Non-pigmented ciliary epithelial cell (primary cell): ENCODE measurements at regions not wholly inside any gene's neighbourhood (a gene's known extent, or its start where the extent isn't known, plus 50 kb on each side); places are given as distances from the start of the nearest gene placed in this dataset.
A peak's percentile ranks its signal among the peaks of the same experiment; 100 is the strongest.
"Not testable (repeated sequence)": the region's sequence is repeated elsewhere in the genome, so short reads cannot be mapped to it uniquely, and the experiment has no call there.

Experiments used
- DNase-seq: peaks from one replicate; pipeline ENCODE4 v3.0.0-alpha.2; 2010; ENCODE audit warnings: low read depth

DNA sequence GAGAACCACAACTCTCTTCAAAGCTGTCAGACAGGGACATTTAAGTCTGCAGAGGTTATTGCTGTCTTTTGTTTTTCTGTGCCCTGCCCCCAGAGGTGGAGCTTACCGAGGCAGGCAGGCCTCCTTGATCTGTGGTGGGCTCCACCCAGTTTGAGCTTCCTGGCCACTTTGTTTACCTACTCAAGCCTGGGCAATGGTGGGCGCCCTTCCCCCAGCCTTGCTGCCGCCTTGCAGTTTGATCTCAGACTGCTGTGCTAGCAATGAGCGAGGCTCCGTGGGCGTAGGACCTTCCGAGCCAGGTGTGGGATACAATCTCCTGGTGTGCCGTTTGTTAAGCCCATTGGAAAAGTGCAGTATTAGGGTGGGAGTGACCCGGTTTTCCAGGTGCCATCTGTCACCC, 822.1 kb downstream of the KCNMA1 start:
- DNase-seq, result not testable (repeated sequence)

- DNase-seq, result no peak
These were observed 826.2 kb downstream of the KCNMA1 start for GRCh38 chr10:76811430-76811829.

DNA sequence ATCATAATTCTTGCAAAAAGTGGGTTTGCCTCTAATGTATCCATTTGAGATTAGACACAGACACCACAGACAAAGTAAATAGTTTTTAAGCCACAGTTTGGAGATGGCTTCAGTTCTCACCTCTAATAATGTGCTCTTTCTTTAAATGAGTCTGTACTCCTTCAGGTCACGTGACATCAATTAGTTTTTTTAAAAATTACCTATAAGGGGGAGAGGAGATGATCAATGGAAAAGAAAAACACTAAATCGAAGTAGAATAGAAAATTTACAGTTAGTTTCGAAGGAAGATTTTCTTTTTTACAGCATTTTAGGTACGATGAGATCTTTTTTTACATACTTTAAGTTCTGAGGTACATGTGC, 849.2 kb downstream of the KCNMA1 start:
- DNase-seq, result no peak

GRCh38 chr10:76787746-76788451, 849.7 kb downstream of the KCNMA1 start:
- no peak for DNase-seq

DNA sequence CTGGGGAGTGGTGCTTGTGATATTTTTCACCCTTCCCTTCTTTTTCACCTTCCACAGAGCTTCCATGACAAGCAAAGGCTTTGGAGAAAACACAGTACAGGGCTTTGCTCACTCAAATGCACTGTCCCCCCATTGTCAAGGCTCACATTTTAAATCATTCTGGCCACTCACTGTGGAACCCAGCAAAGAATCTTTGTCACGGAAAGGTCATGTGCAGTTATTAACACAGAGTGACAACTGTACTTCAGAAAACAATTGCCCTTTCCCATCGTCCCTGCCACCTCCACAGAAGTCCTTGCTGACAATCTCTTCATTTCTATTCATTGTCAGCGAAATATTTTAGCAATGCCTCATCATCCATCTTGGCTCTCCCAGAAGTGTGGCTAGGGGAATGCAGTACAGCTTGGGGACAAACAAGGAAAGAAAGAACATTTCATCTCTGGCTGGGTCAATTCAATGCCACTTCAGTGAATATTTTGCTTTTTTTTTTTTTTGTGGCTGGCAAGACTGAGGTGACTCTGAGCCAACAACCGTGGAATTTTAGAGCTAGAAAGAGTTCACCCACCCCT, 851.0 kb downstream of the KCNMA1 start:
- no peak for DNase-seq

DNA sequence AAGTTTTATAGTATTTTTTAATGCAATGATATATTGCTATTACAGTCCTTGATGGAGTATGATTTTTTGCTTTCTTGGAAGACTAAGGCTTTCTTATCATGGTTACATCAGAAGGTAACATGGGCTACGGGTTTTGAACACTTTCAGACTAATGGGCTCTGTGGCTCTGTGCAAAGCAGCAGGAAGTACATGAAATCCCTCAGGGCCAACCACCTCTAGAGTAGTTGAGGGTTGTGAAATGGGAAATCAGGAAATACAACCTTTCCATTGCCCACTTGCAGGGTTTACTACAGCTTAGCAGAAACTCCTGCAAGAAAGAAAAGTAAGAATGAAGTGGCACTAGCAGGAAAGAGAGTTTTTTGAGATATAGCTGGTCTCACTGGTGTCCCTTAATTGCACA, 853.5 kb downstream of the KCNMA1 start:
- DNase-seq, result no peak

GRCh38 chr10:76779796-76780301, 857.8 kb downstream of the KCNMA1 start:
- DNase-seq, result no peak

DNA sequence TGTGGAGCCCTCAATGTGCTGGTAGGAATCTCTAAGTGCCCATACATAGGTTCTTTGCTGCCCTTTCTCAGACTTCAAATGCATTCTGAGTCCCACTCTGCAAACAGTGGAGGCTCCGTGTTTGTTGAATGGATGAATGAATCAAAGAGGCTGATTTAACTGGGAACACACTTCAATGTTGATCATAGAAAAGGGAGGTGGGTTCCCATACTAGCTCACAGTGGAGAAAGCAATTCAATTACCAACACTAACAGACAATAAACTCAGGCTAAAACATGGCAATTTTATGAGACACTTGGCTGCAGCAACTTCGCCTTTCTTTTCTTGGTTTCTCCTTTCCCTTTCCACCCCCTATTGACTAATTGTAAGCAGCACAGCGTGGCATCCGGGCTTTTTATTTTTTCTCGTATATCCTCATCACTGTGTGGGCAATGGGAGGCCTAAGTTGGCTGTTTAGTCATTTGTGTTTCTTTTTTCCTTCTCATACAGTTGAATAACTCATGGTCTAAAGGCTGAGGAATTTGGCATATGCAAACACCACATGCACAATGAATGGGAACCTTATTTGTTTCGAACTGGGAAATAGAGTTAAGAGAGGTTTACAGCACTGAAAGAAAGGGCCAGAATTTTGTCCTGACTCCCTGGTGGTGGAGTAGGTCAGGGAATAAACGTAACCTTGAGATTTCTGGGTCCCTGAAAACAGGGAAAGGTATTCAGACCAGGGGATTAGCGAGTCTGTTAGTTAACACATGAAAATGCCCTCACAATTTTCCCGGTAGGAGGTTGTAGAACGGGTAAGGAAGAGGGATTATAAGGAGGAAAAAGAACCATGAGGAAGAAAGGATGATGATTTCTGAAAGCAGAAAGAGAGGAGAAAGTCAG, 858.5 kb downstream of the KCNMA1 start:
- DNase-seq, result peak; percentile 58

- no peak for DNase-seq
These were observed 862.5 kb downstream of the KCNMA1 start for GRCh38 chr10:76774987-76775603.

DNA sequence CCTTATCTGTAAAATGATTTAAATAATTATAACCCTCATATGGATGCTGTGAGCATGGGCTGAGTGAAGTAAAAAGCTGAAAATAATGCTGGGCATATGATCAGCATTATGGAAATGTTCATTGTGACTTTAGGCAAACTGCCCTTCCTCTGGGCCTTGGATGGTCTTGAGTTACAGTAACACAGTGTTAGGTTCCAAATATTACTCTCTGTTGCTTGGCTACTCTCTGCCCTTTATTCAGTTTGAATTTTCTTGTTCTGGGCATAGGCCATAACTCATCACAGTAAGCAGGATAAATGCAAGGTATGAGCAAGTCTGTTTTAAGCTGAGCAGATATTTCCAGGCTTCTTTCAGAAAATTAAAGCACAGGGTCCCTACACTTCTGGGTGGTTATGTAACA, 868.0 kb downstream of the KCNMA1 start:
- no peak for DNase-seq

DNA sequence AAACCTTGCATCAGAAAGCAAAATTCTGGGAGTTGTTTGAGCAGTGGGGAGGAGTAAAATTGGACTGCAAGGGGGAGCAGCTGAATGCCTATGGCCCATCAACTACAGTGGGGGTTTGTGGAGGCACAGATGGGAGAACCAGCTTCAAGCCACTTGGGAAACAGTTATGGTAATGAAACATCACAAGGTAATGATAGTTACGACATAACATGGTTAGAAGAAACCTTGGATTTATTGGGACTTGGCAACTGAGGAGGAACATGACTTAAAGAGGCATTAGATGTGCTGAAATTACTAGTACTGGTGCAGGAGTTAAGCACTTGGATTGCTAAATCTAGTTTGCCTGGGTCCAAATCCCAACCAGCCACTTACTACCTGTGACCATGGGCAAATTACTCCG, 868.4 kb downstream of the KCNMA1 start:
- DNase-seq, result no peak

- no peak for DNase-seq
These were observed 870.9 kb downstream of the KCNMA1 start for GRCh38 chr10:76766682-76767081.

- not testable (repeated sequence) for DNase-seq
These were observed 872.7 kb downstream of the KCNMA1 start for GRCh38 chr10:76764921-76765320.

- no peak for DNase-seq
These were observed 873.4 kb downstream of the KCNMA1 start for GRCh38 chr10:76764177-76764576.

DNA sequence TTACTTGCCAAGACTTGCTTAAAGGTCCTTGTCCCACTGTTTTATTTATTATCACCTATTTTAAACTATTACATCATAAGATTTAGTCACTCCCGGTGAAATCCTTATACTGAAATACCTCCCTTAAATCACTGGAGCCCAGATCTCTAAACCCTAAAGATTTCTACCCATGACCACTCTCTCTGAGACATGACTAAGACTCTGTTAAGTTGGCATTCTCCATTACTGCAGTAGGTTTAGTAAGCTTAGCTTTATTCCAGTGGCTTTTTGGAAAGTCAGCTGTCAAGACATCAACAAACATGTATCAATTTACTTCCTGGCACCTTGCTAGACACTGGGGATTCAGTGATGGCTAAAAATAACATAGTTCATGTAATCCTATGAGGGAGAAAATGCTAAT, 874.2 kb downstream of the KCNMA1 start:
- DNase-seq, result no peak

GRCh38 chr10:76759681-76760080, 877.9 kb downstream of the KCNMA1 start:
- no peak for DNase-seq

- DNase-seq, result no peak
These were observed 894.4 kb downstream of the KCNMA1 start for GRCh38 chr10:76743169-76743568.

DNA sequence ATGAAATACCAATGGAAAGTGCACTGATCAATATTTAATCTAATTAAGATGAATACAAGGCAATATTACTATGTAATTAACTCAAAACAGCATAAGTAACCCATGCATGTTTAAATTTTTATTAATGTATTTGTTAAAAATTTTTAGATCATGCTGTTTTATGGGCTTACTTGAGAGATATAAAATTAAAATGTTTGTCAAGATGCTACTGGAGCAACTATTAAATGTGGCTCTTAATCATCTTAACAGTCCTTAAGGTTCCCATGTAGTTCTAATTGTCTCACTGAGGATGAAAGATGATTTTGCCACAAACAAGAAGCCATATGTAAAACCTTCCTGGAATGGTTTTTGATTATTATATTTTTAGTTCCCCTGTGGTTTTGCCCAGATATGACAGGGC, 897.1 kb downstream of the KCNMA1 start:
- no peak for DNase-seq

DNA sequence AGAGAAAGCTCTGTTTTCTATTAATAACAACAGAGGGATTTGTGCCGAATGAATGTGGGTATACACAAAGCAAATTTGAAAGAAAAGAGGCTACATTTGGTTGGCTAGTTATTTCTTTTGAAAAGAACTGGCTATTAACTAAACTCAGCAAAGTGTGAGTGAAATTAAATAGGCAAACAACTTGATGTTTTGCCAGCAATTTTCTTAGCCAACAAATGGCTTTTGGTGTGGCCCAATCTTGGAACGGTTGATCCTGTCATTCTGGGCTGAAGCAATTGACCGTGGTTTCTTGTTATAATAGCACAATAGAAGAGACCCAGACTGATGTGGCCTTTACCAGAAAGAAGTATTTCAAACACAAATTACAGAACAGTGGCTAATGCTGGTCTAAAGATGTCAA, 898.6 kb downstream of the KCNMA1 start:
- DNase-seq, result no peak

GRCh38 chr10:76736815-76737618, 900.6 kb downstream of the KCNMA1 start:
- no peak for DNase-seq

- DNase-seq, result no peak
These were observed 901.2 kb downstream of the KCNMA1 start for GRCh38 chr10:76736392-76736791.

DNA sequence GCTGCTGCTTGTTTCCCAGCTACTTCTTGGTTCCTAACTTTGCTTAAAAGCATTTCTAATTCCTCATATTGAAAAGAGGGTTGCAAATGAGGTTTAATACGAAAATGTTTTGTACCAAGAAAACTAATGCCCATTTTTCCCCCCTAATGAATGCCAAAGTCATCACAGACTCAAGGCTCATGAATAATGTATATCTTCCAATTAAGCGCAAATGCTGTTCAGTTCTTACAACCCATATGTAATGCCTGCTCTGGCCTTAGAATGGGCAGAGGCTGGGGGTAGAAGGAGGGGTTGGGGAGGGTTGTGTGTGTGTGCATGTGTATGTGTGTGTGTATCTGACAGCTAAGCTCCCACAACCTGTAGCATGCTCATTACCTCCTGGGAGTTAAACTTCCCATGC, 901.7 kb downstream of the KCNMA1 start:
- no peak for DNase-seq
